Uterus (tissue), 3 donors: ENCODE measurements at regions not wholly inside any gene's neighbourhood (a gene's known extent, or its start where the extent isn't known, plus 50 kb on each side); places are given as distances from the start of the nearest gene placed in this dataset.

Source experiments
- DNase-seq, 2 donors: peaks; one replicate each; pipeline ENCODE4 v3.0.0-alpha.2; 2019 to 2020
- H3K27ac ChIP-seq, 2 donors: fragments of 200-600 bp; sonication (generic); 1 replicate in 1 of 2; 2 replicates in 1 of 2; pipeline ENCODE4 v1.5.1; 2016 to 2018
- H3K27me3 ChIP-seq, 2 donors: fragments of 200-600 bp; sonication (generic); one replicate each; pipeline ENCODE4 v1.5.1; 2018 to 2019; ENCODE audit warnings: control low read depth in 1 of 2
- H3K36me3 ChIP-seq, 2 donors: fragments of 200-600 bp; sonication (generic); one replicate each; pipeline ENCODE4 v1.5.1; 2019; ENCODE audit warnings: control low read depth in 1 of 2
- H3K4me1 ChIP-seq, 2 donors: fragments of 200-600 bp; sonication (generic); one replicate each; pipeline ENCODE4 v1.5.1; 2018 to 2019; ENCODE audit warnings: control low read depth in 1 of 2
- H3K4me3 ChIP-seq, 2 donors: fragments of 200-600 bp; sonication (generic); 1 replicate in 1 of 2; 2 replicates in 1 of 2; pipeline ENCODE4 v1.5.1; 2018 to 2019; ENCODE audit warnings: mild to moderate bottlenecking in 1 of 2
- H3K9me3 ChIP-seq, 2 donors: fragments of 200-600 bp; sonication (generic); one replicate each; pipeline ENCODE4 v1.5.1; 2019; ENCODE audit warnings: control low read depth in 1 of 2
- POLR2A ChIP-seq, 2 donors: fragments of 450-650 bp; IDR thresholded peaks; one replicate each; pipeline ENCODE4 v1.6.1; 2016; ENCODE audit warnings: antibody characterized with exemption in 2 of 2, mild to moderate bottlenecking in 1 of 2, moderate library complexity in 1 of 2
- intact Hi-C: fragments of 100-400 bp; cut with DNase I; formaldehyde crosslinking; loops from one replicate; pipeline ENCODE4 v1.15.1; 2023; ENCODE audit warnings: low total_unique reads
- TF ChIP-seq, protein P1 (sequence below), 4 experiments: fragments of 200-600 bp in 2 of 4; fragments of 450-650 bp in 2 of 4; sonication (generic) in 2 of 4; IDR thresholded peaks; one replicate each; pipeline ENCODE4 v1.5.1; 2016 to 2019; ENCODE audit warnings: antibody characterized with exemption in 4 of 4, mild to moderate bottlenecking in 2 of 4, moderate library complexity in 1 of 4
- donor health status: DM: yes; HTN: yes; CAD: no.

DNA sequence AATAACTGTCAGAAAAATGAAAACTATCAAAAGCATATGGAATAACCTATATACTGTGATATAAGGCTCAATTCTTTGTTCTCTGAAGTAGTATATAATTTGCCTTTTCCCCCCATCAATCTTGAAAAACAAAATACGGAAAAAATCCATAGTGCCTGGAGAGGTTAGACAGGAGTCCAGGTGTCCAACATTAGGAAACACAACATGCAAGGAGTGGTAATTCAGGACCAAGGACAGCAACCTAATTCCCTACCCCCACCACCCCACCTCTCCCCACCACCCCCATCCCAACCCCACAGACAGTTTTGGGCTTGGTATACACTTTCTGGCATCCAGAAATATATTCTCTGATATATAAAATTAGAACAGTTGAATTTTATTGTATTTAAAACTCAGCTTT lies 55.1 kb upstream of the SLC25A26 start:
- Histone ChIP-seq H3K9me3 (no peaks in the 10 kb centered on the region), H3K27ac (no peak overlapping the region), H3K27me3 (no peaks in the 10 kb centered on the region), H3K4me1 (no peaks in the 10 kb centered on the region), H3K4me3 (no peak overlapping the region), H3K36me3 (no peaks in the 10 kb centered on the region)
- no peak for DNase-seq
- TF ChIP-seq, protein P1, sequence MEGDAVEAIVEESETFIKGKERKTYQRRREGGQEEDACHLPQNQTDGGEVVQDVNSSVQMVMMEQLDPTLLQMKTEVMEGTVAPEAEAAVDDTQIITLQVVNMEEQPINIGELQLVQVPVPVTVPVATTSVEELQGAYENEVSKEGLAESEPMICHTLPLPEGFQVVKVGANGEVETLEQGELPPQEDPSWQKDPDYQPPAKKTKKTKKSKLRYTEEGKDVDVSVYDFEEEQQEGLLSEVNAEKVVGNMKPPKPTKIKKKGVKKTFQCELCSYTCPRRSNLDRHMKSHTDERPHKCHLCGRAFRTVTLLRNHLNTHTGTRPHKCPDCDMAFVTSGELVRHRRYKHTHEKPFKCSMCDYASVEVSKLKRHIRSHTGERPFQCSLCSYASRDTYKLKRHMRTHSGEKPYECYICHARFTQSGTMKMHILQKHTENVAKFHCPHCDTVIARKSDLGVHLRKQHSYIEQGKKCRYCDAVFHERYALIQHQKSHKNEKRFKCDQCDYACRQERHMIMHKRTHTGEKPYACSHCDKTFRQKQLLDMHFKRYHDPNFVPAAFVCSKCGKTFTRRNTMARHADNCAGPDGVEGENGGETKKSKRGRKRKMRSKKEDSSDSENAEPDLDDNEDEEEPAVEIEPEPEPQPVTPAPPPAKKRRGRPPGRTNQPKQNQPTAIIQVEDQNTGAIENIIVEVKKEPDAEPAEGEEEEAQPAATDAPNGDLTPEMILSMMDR (IDR thresholded peaks at IDR 0.05): no peak
- TF ChIP-seq POLR2A (IDR thresholded peaks at IDR 0.05): no peak
- intact Hi-C loops: no loop called here

DNA sequence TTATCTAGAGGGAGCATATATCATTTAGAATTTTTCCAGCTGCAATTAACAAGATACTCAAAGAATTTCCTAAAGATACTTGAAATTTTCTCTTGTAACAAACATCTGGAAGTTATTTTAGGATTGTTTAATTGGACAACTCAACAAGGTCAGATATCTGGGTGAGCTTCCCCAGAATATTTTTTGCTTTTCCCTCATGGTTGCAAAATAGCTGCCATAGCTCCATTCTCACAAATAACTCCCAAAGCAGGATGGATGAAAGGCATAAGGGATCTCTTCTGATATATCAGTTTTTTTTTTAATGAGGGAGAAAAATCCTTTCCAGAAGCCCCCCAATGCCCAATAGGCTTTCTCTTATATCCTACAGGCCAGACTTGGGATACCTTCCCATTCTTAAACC lies 56.6 kb upstream of the SLC25A26 start:
- Histone ChIP-seq H3K4me3 (no peak overlapping the region), H3K9me3 (no peaks in the 10 kb centered on the region), H3K4me1 (no peaks in the 10 kb centered on the region), H3K27me3 (no peaks in the 10 kb centered on the region), H3K36me3 (no peaks in the 10 kb centered on the region), H3K27ac (no peak overlapping the region)
- no peak for DNase-seq
- TF ChIP-seq, protein P1 (IDR thresholded peaks at IDR 0.05): no peak
- no peak for TF ChIP-seq POLR2A (IDR thresholded peaks at IDR 0.05)
- intact Hi-C loops: no loop called here

DNA sequence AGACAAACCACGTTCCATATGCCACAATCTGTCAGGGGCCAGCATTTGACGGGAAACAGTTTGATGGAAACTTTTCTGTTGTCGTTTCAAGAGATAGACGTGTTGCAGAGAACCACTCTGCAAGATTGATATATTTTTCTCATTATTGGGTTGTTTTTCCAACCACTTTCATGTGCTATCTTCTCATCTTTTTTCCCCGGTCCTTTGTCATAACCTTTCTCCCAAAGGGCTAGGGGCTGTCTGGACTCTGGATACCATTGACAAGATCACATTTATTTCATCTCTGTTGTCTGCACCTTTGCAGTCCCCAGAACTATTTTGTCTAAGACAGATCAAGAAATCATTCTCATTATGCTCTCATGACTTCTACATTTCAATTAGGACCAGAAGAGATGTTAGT lies 57.6 kb upstream of the SLC25A26 start:
- H3K9me3 ChIP-seq: no peaks in the 10 kb centered on the region
- no peaks in the 10 kb centered on the region for H3K36me3 ChIP-seq
- no peak overlapping the region for H3K4me3 ChIP-seq
- intact Hi-C loops: no loop called here
- no peak overlapping the region for H3K27ac ChIP-seq
- no peaks in the 10 kb centered on the region for H3K27me3 ChIP-seq
- DNase-seq: no peak
- no peaks in the 10 kb centered on the region for H3K4me1 ChIP-seq
- TF ChIP-seq, protein P1 (IDR thresholded peaks at IDR 0.05): no peak
- no peak for TF ChIP-seq POLR2A (IDR thresholded peaks at IDR 0.05)

DNA sequence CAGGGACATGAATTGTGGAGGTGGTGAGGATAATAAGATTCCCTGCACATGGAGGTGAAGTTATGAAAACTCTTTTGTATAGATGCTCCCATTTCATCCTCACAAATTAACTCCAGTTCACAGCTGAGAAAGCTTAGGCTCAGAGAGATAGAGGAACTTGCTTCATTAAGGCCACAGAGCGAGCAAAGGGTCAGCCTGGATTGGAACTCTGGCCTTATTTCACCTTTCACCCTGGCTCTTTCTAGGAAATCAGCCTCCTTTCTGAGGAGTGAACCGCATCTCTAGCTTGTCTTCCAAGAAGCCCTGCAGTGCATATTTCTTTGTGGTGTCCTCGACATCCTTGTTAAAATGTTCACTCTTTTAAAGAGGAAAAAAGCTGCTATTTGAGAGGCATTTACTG lies 58.0 kb upstream of the SLC25A26 start:
- intact Hi-C loops: no loop called here
- DNase-seq: no peak
- H3K4me1 ChIP-seq: no peaks in the 10 kb centered on the region

DNA sequence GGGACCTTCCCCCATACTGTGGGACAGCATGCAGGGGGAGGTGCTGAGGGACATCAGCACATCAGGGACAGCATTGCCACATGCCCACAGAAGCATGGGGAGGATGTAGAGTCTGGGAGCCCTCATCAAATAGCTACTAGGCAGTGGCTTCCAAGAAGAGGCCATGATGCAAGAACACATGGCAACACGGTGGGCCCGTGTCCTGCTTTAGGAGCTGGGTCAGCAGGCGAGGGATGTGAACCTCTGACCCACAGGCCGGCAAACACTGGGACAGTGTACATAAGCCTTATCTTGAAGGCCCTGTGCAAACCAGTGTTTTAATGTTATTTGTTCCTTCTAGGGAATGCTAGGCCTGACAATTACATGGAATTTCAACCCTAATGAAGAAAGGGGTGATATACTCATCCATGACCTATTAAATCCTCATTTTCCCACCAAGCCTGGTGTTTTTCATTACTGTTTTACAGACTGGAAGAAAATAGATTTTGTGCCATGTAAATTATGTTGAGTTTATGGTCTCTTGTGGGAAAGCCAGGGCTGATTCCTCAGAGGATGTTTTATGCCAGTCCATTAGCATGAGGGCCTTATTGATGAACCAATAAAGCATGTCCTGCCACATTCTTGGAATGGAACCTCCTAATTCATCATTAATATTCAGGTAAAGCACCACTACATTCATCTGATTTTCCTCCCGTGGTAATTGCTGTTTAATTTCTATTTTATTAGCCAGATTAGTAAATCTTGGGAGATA lies 61.7 kb upstream of the SLC25A26 start:
- H3K27ac ChIP-seq: no peak overlapping the region
- H3K4me3 ChIP-seq: no peak overlapping the region
- no peaks in the 10 kb centered on the region for H3K27me3 ChIP-seq
- DNase-seq: no peak
- no peaks in the 10 kb centered on the region for H3K4me1 ChIP-seq
- TF ChIP-seq, protein P1 (IDR thresholded peaks at IDR 0.05): no peak
- no peak for TF ChIP-seq POLR2A (IDR thresholded peaks at IDR 0.05)
- no peaks in the 10 kb centered on the region for H3K36me3 ChIP-seq
- intact Hi-C loops: no loop called here
- no peaks in the 10 kb centered on the region for H3K9me3 ChIP-seq

More for the DNA sequence above, 58.0 kb upstream of the SLC25A26 start:
- Histone ChIP-seq H3K27me3 (no peaks in the 10 kb centered on the region), H3K4me3 (no peak overlapping the region), H3K9me3 (no peaks in the 10 kb centered on the region), H3K27ac (no peak overlapping the region), H3K36me3 (no peaks in the 10 kb centered on the region)
- TF ChIP-seq POLR2A (IDR thresholded peaks at IDR 0.05): no peak
- TF ChIP-seq, protein P1 (IDR thresholded peaks at IDR 0.05): no peak
